H9 (cell line): ENCODE measurements at regions not wholly inside any gene's neighbourhood (a gene's known extent, or its start where the extent isn't known, plus 50 kb on each side); places are given as distances from the start of the nearest gene placed in this dataset.

Experiments used
- DNase-seq: peaks from one replicate; pipeline ENCODE4 v3.0.0-alpha.2; 2017
- H2AFZ ChIP-seq: one replicate; pipeline ENCODE4 v1.6.1; 2013; ENCODE audit warnings: mild to moderate bottlenecking, low read length, control low read depth, moderate library complexity
- H2AK5ac ChIP-seq: 2 replicates; pipeline ENCODE4 v1.6.1; 2013; ENCODE audit warnings: low read length, control low read depth, mixed read lengths; ENCODE audit not compliant: insufficient read length
- H2BK120ac ChIP-seq: one replicate; pipeline ENCODE4 v1.6.1; 2013; ENCODE audit warnings: low read depth, mild to moderate bottlenecking, low read length, control low read depth, inconsistent platforms; ENCODE audit not compliant: poor library complexity, severe bottlenecking
- H2BK12ac ChIP-seq: 2 replicates; pipeline ENCODE4 v1.6.1; 2013; ENCODE audit warnings: low read length, control low read depth, mixed read lengths, low read depth; ENCODE audit not compliant: insufficient read length
- H2BK15ac ChIP-seq: 2 replicates; pipeline ENCODE4 v1.6.1; 2013; ENCODE audit warnings: low read depth, low read length, control low read depth
- H2BK20ac ChIP-seq: one replicate; pipeline ENCODE4 v1.6.1; 2013; ENCODE audit warnings: low read depth, mild to moderate bottlenecking, low read length, control low read depth, inconsistent platforms; ENCODE audit not compliant: poor library complexity, severe bottlenecking
- H2BK5ac ChIP-seq: 2 replicates; pipeline ENCODE4 v1.6.1; 2013; ENCODE audit warnings: low read length, control low read depth, mixed read lengths; ENCODE audit not compliant: insufficient read length
- H3K14ac ChIP-seq: 2 replicates; pipeline ENCODE4 v1.6.1; 2013; ENCODE audit warnings: low read length, control low read depth; ENCODE audit not compliant: insufficient read depth
- H3K18ac ChIP-seq: 2 replicates; pipeline ENCODE4 v1.6.1; 2013; ENCODE audit warnings: low read depth, mild to moderate bottlenecking, mixed read lengths, low read length, control low read depth; ENCODE audit not compliant: insufficient read length
- H3K23ac ChIP-seq: 2 replicates; pipeline ENCODE4 v1.6.1; 2013; ENCODE audit warnings: low read length, control low read depth, mixed read lengths, low read depth; ENCODE audit not compliant: insufficient read length
- H3K23me2 ChIP-seq: 2 replicates; pipeline ENCODE4 v1.6.1; 2013; ENCODE audit warnings: low read depth, mild to moderate bottlenecking, mixed read lengths, low read length, control low read depth; ENCODE audit not compliant: insufficient read length, poor library complexity, severe bottlenecking
- H3K27ac ChIP-seq: 2 replicates; pipeline ENCODE4 v1.5.1; 2013; ENCODE audit warnings: low read length, control low read depth, mixed read lengths, low read depth; ENCODE audit not compliant: insufficient read length
- H3K27me3 ChIP-seq: 2 replicates; pipeline ENCODE4 v1.6.1; 2013; ENCODE audit warnings: low read length, control low read depth, inconsistent platforms; ENCODE audit not compliant: insufficient read depth
- H3K4ac ChIP-seq: 2 replicates; pipeline ENCODE4 v1.6.1; 2013; ENCODE audit warnings: low read depth, mild to moderate bottlenecking, control low read depth, inconsistent platforms, low read length, moderate library complexity
- H3K4me1 ChIP-seq: 2 replicates; pipeline ENCODE4 v1.6.1; 2013; ENCODE audit warnings: low read length, control low read depth, inconsistent platforms; ENCODE audit not compliant: insufficient read depth
- H3K4me2 ChIP-seq: 2 replicates; pipeline ENCODE4 v1.6.1; 2013; ENCODE audit warnings: low read length, control low read depth, mixed read lengths; ENCODE audit not compliant: insufficient read length, insufficient read depth
- H3K56ac ChIP-seq: 2 replicates; pipeline ENCODE4 v1.6.1; 2013; ENCODE audit warnings: low read depth, mild to moderate bottlenecking, mixed read lengths, low read length, control low read depth; ENCODE audit not compliant: insufficient read length
- H3K79me1 ChIP-seq: 2 replicates; pipeline ENCODE4 v1.6.1; 2013; ENCODE audit warnings: low read depth, mild to moderate bottlenecking, moderate library complexity, low read length, control low read depth, inconsistent platforms; ENCODE audit not compliant: insufficient read depth, poor library complexity, severe bottlenecking
- H3K79me2 ChIP-seq: 2 replicates; pipeline ENCODE4 v1.6.1; 2013; ENCODE audit warnings: low read length, control low read depth, inconsistent platforms; ENCODE audit not compliant: insufficient read depth
- H3K9ac ChIP-seq: 2 replicates; pipeline ENCODE4 v1.6.1; 2013; ENCODE audit warnings: low read length, control low read depth, mixed read lengths; ENCODE audit not compliant: insufficient read length; ENCODE audit errors: extremely low read depth
- H3K9me3 ChIP-seq: one replicate; pipeline ENCODE4 v1.6.1; 2013; ENCODE audit warnings: low read depth, low read length, inconsistent platforms; ENCODE audit not compliant: control insufficient read depth
- H3T11ph ChIP-seq: one replicate; pipeline ENCODE4 v1.6.1; 2013; ENCODE audit warnings: mild to moderate bottlenecking, low read length, control low read depth, inconsistent platforms
- H4K20me1 ChIP-seq: one replicate; pipeline ENCODE4 v1.6.1; 2013; ENCODE audit not compliant: control insufficient read depth, insufficient read length, insufficient read depth
- H4K5ac ChIP-seq: 2 replicates; pipeline ENCODE4 v1.6.1; 2013; ENCODE audit warnings: low read depth, mild to moderate bottlenecking, mixed read lengths, low read length, control low read depth; ENCODE audit not compliant: insufficient read length
- H4K8ac ChIP-seq: replicated peaks from 2 replicates; pipeline ENCODE4 v1.6.1; 2013; ENCODE audit warnings: low read length, control low read depth, mixed read lengths, low read depth; ENCODE audit not compliant: insufficient read length
- H4K91ac ChIP-seq: 2 replicates; pipeline ENCODE4 v1.6.1; 2013; ENCODE audit warnings: low read depth, mild to moderate bottlenecking, moderate library complexity, mixed read lengths, low read length, control low read depth; ENCODE audit not compliant: insufficient read length
- H3K27ac Mint-ChIP-seq, 3 experiments: 2 replicates in 2 of 3; 3 replicates in 1 of 3; pipeline ENCODE4 v1.8.0; 2020 to 2021; ENCODE audit warnings: mixed read lengths in 3 of 3, mild to moderate bottlenecking in 1 of 3, moderate library complexity in 1 of 3
- H3K27me3 Mint-ChIP-seq: 2 replicates; pipeline ENCODE4 v1.8.0; 2021; ENCODE audit warnings: low read depth, mild to moderate bottlenecking, moderate library complexity, mixed read lengths
- H3K36me3 Mint-ChIP-seq, 3 experiments: 2 replicates in 2 of 3; 3 replicates in 1 of 3; pipeline ENCODE4 v1.8.0; 2020 to 2021; ENCODE audit warnings: low read depth in 3 of 3, mixed read lengths in 3 of 3; ENCODE audit not compliant: insufficient read depth in 1 of 3
- H3K4me1 Mint-ChIP-seq, 2 experiments: 2 replicates each; pipeline ENCODE4 v1.8.0; 2020; ENCODE audit warnings: mixed read lengths in 2 of 2
- H3K4me3 Mint-ChIP-seq, 2 experiments: 2 replicates in 1 of 2; 3 replicates in 1 of 2; pipeline ENCODE4 v1.8.0; 2020 to 2021; ENCODE audit warnings: mild to moderate bottlenecking in 2 of 2, mixed read lengths in 2 of 2, moderate library complexity in 1 of 2
- H3K9me3 Mint-ChIP-seq, 2 experiments: 2 replicates in 1 of 2; 3 replicates in 1 of 2; pipeline ENCODE4 v1.8.0; 2020; ENCODE audit warnings: mild to moderate bottlenecking in 2 of 2, mixed read lengths in 2 of 2, moderate library complexity in 1 of 2
- WGBS: extraction: QIAGEN DNeasy Blood & Tissue Kit; methylation state at CpG from one replicate; pipeline ENCODE4 v1.1.7; 2013; ENCODE audit warnings: missing lambda C conversion rate, low lambda C conversion rate, mixed read lengths; ENCODE audit not compliant: insufficient read length; ENCODE audit errors: extremely low coverage; 5-methylcytosine and 5-hydroxymethylcytosine counted together
- TF ChIP-seq, protein P1 (sequence below): fragments of 200-600 bp; sonication (generic); conservative IDR thresholded peaks from 3 replicates; pipeline ENCODE4 v1.8.0; 2021; ENCODE audit warnings: antibody characterized with exemption, mild to moderate bottlenecking

DNA sequence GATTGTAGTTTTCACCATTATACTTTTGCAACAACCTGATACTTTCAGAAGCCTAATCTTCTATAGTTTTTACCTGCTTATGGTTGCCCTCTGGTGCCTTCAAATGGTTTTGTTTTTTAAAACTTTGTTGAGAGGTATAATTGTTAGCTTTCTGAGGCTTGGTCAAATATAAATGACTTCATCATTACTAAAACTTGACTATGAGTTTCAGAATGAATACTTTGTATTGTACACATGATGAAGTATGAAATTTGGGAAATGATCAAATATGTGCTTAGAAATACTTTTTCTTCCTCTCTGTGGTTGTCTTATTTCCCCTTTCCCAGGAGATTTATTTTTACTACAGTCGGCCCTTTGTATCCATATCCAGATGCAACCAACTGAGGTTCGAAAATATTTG, 151.8 kb upstream of the B3GALT2 start:
- TF ChIP-seq, protein P1, sequence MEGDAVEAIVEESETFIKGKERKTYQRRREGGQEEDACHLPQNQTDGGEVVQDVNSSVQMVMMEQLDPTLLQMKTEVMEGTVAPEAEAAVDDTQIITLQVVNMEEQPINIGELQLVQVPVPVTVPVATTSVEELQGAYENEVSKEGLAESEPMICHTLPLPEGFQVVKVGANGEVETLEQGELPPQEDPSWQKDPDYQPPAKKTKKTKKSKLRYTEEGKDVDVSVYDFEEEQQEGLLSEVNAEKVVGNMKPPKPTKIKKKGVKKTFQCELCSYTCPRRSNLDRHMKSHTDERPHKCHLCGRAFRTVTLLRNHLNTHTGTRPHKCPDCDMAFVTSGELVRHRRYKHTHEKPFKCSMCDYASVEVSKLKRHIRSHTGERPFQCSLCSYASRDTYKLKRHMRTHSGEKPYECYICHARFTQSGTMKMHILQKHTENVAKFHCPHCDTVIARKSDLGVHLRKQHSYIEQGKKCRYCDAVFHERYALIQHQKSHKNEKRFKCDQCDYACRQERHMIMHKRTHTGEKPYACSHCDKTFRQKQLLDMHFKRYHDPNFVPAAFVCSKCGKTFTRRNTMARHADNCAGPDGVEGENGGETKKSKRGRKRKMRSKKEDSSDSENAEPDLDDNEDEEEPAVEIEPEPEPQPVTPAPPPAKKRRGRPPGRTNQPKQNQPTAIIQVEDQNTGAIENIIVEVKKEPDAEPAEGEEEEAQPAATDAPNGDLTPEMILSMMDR, result no peak; the same call in 2 of the 3 replicates
- Histone ChIP-seq H4K20me1 (no peaks in the 10 kb centered on the region), H3K56ac (no peak overlapping the region), H3K79me2 (no peaks in the 10 kb centered on the region), H2BK20ac (no peak overlapping the region), H3K14ac (no peak overlapping the region), H3K9ac (no peak overlapping the region), H4K91ac (no peak overlapping the region), H3K27ac (no peak overlapping the region), H3K18ac (no peak overlapping the region), H2AFZ (no peak overlapping the region), H2BK120ac (no peak overlapping the region), H3K4ac (no peak overlapping the region), H3K23ac (no peak overlapping the region), H3K27me3 (no peaks in the 10 kb centered on the region), H3K79me1 (no peaks in the 10 kb centered on the region), H4K5ac (no peak overlapping the region), H2BK15ac (no peak overlapping the region), H3K4me2 (no peak overlapping the region), H3K4me1 (peaks cover 2% of the 10 kb centered on the region; the same call in 1 of the 2 replicates), H3T11ph (no peak overlapping the region), H4K8ac (no peak overlapping the region), H2BK12ac (no peak overlapping the region), H3K9me3 (no peaks in the 10 kb centered on the region), H2BK5ac (no peak overlapping the region), H3K23me2 (no peaks in the 10 kb centered on the region), H2AK5ac (no peak overlapping the region)
- Mint-ChIP-seq H3K4me1 (peaks cover 0 to 3% of the 10 kb centered on the region in 2 experiments; a peak in 1 of 4 replicates), H3K27ac (no peak overlapping the region), H3K4me3 (no peak overlapping the region), H3K27me3 (no peaks in the 10 kb centered on the region), H3K9me3 (peaks cover 4 to 5% of the 10 kb centered on the region in 2 experiments), H3K36me3 (peaks cover 0 to 5% (median under 1%) of the 10 kb centered on the region in 3 experiments; a peak in 2 of 7 replicates)
- no CpG with 5 or more reads among the region's 2 CpGs for WGBS
- no peak for DNase-seq
